GM12878 (cell line): ENCODE measurements at regions not wholly inside any gene's neighbourhood (a gene's known extent, or its start where the extent isn't known, plus 50 kb on each side); places are given as distances from the start of the nearest gene placed in this dataset.

Experiments
- BCLAF1 ChIP-seq: fragments of 450-650 bp; IDR thresholded peaks from 2 replicates; pipeline ENCODE4 v1.6.1; 2017; ENCODE audit warnings: antibody characterized with exemption, mild to moderate bottlenecking, moderate library complexity
- BHLHE40 ChIP-seq, 2 experiments: fragments of 450-650 bp in 1 of 2; IDR thresholded peaks; 2 replicates each; pipeline ENCODE4 v1.6.1; 2011 to 2017; ENCODE audit warnings: low read depth in 2 of 2, borderline replicate concordance in 1 of 2, improper control_type of control experiment in 1 of 2, low read length in 1 of 2, mild to moderate bottlenecking in 1 of 2
- CBFB ChIP-seq: IDR thresholded peaks from 2 replicates; pipeline ENCODE4 v1.6.1; 2016; ENCODE audit warnings: antibody characterized with exemption, low read depth
- CBX3 ChIP-seq: fragments of 200-600 bp; sonication (generic); IDR thresholded peaks from 2 replicates; pipeline ENCODE4 v1.6.1; 2016; ENCODE audit warnings: low read depth, borderline replicate concordance
- IKZF1 ChIP-seq: fragments of 450-650 bp; conservative IDR thresholded peaks from 2 replicates; pipeline ENCODE4 v1.6.1; 2017; ENCODE audit warnings: antibody characterized with exemption, mild to moderate bottlenecking
- NRF1 ChIP-seq: conservative IDR thresholded peaks from 2 replicates; pipeline ENCODE4 v1.6.1; 2011; ENCODE audit warnings: mild to moderate bottlenecking, low read depth, low read length, improper control_type of control experiment
- PAX5 ChIP-seq: IDR thresholded peaks from 2 replicates; pipeline ENCODE4 v1.6.1; 2011; ENCODE audit warnings: low read depth, low read length, borderline replicate concordance
- TAF1 ChIP-seq: IDR thresholded peaks from 2 replicates; pipeline ENCODE4 v1.6.1; 2011; ENCODE audit warnings: mild to moderate bottlenecking, low read depth, low read length, borderline replicate concordance
- TCF12 ChIP-seq: IDR thresholded peaks from 2 replicates; pipeline ENCODE4 v1.6.1; 2011; ENCODE audit warnings: low read depth, mild to moderate bottlenecking, low read length
- TCF7 ChIP-seq: IDR thresholded peaks from 2 replicates; pipeline ENCODE4 v1.6.1; 2014; ENCODE audit warnings: antibody characterized with exemption, borderline replicate concordance
- YY1 ChIP-seq: IDR thresholded peaks from 2 replicates; pipeline ENCODE4 v1.6.1; 2011; ENCODE audit warnings: low read depth, mild to moderate bottlenecking, low read length
- ZNF384 ChIP-seq: IDR thresholded peaks from 2 replicates; pipeline ENCODE4 v1.6.1; 2012; ENCODE audit warnings: low read depth, mild to moderate bottlenecking, low read length, improper control_type of control experiment, borderline replicate concordance
- ZNF592 ChIP-seq: fragments of 450-650 bp; IDR thresholded peaks from 2 replicates; pipeline ENCODE4 v1.6.1; 2017; ENCODE audit warnings: mild to moderate bottlenecking, moderate library complexity
- TF ChIP-seq, protein P1 (sequence below): IDR thresholded peaks from 2 replicates; pipeline ENCODE4 v1.6.1; 2012; ENCODE audit warnings: low read length, inconsistent platforms
- TF ChIP-seq, protein P2 (sequence below): fragments of 450-650 bp; IDR thresholded peaks from 2 replicates; pipeline ENCODE4 v1.6.1; 2017; ENCODE audit warnings: borderline replicate concordance

DNA sequence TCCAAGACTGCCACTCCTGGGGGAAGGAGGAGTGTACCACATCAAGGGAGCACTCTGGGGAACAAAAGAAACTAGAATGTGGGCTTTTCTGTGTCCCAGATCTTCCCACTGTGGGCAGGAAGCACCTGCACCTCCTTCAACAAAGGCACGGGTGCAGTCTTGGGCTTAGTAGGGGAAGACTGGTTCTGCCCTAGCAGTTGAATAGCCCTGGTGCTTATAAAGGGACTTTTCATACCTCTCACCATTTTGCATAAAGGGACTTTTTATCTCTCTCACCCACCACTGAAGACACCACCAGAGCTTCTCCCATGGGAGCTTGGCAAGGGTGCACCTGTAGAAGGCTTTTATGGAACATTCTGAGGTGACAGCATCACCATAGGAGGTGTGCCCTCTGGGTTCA is 65.8 kb upstream of the MS4A8 start (continued):
- TF ChIP-seq, protein P1, sequence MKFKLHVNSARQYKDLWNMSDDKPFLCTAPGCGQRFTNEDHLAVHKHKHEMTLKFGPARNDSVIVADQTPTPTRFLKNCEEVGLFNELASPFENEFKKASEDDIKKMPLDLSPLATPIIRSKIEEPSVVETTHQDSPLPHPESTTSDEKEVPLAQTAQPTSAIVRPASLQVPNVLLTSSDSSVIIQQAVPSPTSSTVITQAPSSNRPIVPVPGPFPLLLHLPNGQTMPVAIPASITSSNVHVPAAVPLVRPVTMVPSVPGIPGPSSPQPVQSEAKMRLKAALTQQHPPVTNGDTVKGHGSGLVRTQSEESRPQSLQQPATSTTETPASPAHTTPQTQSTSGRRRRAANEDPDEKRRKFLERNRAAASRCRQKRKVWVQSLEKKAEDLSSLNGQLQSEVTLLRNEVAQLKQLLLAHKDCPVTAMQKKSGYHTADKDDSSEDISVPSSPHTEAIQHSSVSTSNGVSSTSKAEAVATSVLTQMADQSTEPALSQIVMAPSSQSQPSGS: 0 out of 2 replicates have a peak, but pooled peaks have one; percentile 12
- TF ChIP-seq ZNF592 (no peak), CBFB (0 out of 2 replicates have a peak, but pooled peaks have one; percentile 26), CBX3 (no peak), ZNF384 (no peak), YY1 (no peak), IKZF1 (peak; percentile 61), BCLAF1 (no peak), BHLHE40 (IDR thresholded peaks at IDR 0.05; ENCODE audit: borderline replicate concordance in 1 of 2, low read depth in 2 of 2, low read length in 1 of 2) (peak; percentile 32 to 44; a peak in 2 of 4 replicates), TAF1 (0 out of 2 replicates have a peak, but pooled peaks have one; percentile 6), NRF1 (no peak), PAX5 (peak; percentile 16; the same call in 1 of the 2 replicates), TCF12 (no peak; the same call in 1 of the 2 replicates), TCF7 (peak; percentile 68; the same call in 1 of the 2 replicates)
- TF ChIP-seq, protein P2, sequence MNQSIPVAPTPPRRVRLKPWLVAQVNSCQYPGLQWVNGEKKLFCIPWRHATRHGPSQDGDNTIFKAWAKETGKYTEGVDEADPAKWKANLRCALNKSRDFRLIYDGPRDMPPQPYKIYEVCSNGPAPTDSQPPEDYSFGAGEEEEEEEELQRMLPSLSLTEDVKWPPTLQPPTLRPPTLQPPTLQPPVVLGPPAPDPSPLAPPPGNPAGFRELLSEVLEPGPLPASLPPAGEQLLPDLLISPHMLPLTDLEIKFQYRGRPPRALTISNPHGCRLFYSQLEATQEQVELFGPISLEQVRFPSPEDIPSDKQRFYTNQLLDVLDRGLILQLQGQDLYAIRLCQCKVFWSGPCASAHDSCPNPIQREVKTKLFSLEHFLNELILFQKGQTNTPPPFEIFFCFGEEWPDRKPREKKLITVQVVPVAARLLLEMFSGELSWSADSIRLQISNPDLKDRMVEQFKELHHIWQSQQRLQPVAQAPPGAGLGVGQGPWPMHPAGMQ: no peak
